Heart left ventricle (tissue), 16 donors: ENCODE measurements at regions not wholly inside any gene's neighbourhood (a gene's known extent, or its start where the extent isn't known, plus 50 kb on each side); places are given as distances from the start of the nearest gene placed in this dataset.

Source experiments
- ATAC-seq, 4 donors: fragments of 200-7000 bp; cut with Tn5 transposase; one replicate each; pipeline ENCODE4 v1.9.1; 2020 to 2022; ENCODE audit warnings: moderate library complexity in 4 of 4, mild to moderate bottlenecking in 3 of 4, moderate number of reproducible peaks in 1 of 4
- DNase-seq, 5 donors: peaks; one replicate each; pipeline ENCODE4 v3.0.0-alpha.2; 2020
- H3K27ac ChIP-seq, 12 donors: fragments of 200-600 bp; sonication (generic) in 4 of 12; one replicate each; pipeline versions ENCODE4 v1.5.0 to v1.8.0; 2016 to 2022; ENCODE audit warnings: mild to moderate bottlenecking in 2 of 12
- H3K27me3 ChIP-seq, 9 donors: fragments of 200-600 bp; sonication (generic) in 2 of 9; one replicate each; pipeline versions ENCODE4 v1.5.1 to v1.8.0; 2016 to 2022; ENCODE audit warnings: mild to moderate bottlenecking in 3 of 9
- H3K36me3 ChIP-seq, 9 donors: fragments of 200-600 bp; sonication (generic) in 2 of 9; one replicate each; pipeline versions ENCODE4 v1.5.0 to v1.8.0; 2018 to 2022; ENCODE audit warnings: mild to moderate bottlenecking in 2 of 9
- H3K4me1 ChIP-seq, 12 donors: fragments of 200-600 bp; sonication (generic) in 4 of 12; one replicate each; pipeline versions ENCODE4 v1.5.0 to v1.8.0; 2016 to 2022; ENCODE audit warnings: mild to moderate bottlenecking in 3 of 12
- H3K4me3 ChIP-seq, 12 donors: fragments of 200-600 bp; sonication (generic) in 4 of 12; one replicate each; pipeline versions ENCODE4 v1.5.0 to v1.8.0; 2017 to 2022; ENCODE audit warnings: mild to moderate bottlenecking in 9 of 12, moderate library complexity in 4 of 12
- H3K9me3 ChIP-seq, 12 donors: fragments of 200-600 bp; sonication (generic) in 4 of 12; one replicate each; pipeline versions ENCODE4 v1.5.0 to v1.8.0; 2016 to 2022; ENCODE audit warnings: mild to moderate bottlenecking in 1 of 12
- POLR2A ChIP-seq, 2 donors: fragments of 450-650 bp; IDR thresholded peaks; one replicate each; pipeline ENCODE4 v1.6.1; 2017; ENCODE audit warnings: antibody characterized with exemption in 2 of 2, mild to moderate bottlenecking in 2 of 2, moderate library complexity in 2 of 2
- WGBS, 4 donors: extraction: QIAGEN DNeasy Blood & Tissue Kit in 2 of 4; methylation state at CpG; one replicate each; pipeline versions ENCODE4 v1.1.5 to v1.1.7; 2013 to 2018; 5-methylcytosine and 5-hydroxymethylcytosine counted together
- intact Hi-C, 10 donors: fragments of 100-400 bp; cut with DNase I; formaldehyde crosslinking; loops; one replicate each; pipeline versions ENCODE4 v1.11.1 to v1.14.2; 2022
- TF ChIP-seq, protein P1 (sequence below), 12 donors: fragments of 200-600 bp; sonication (generic) in 4 of 12; IDR thresholded peaks; one replicate each; pipeline versions ENCODE4 v1.5.0 to v1.8.0; 2018 to 2022; ENCODE audit warnings: antibody characterized with exemption in 12 of 12, mild to moderate bottlenecking in 5 of 12
- donor health status: ischemic (EF 13 %, LVEDD 7.1; RV severe dilation, severe dysfunction).
- donor health status: healthy with polysubstance abuse.
- donor health status: DM: no; HTN: yes; CAD: no.
- donor health status: DM: no; HTN: no; CAD: no.
- donor health status: ischemic (EF 25% LVEDD 6.9; RV normal size, moderate dysfunction).
- donor health status: ischemic (EF 25% LVEDD 5.7; RV mildly dilated, moderate dysfunction).
- donor health status: healthy.
- donor health status: DM: yes; HTN: yes; CAD: no.
- donor health status: ischemic (EF 35%, LVEDD 5.7; RV mildly dilated, moderate dysfunction).
- donor health status: nonischemic (EF 11% LVEDD 7.7; RV severe dilation, severe dysfunction).
- donor health status: DM: yes; HTN: yes; CAD: no.
- donor health status: PGD.
- donor health status: ischemic (EF 29% LVEDD 5.4; RV normal size, mild dysfunction).
- donor health status: nonischemic (EF 23%, LVEDD 6.1; RV moderate dilation, normal function).

DNA sequence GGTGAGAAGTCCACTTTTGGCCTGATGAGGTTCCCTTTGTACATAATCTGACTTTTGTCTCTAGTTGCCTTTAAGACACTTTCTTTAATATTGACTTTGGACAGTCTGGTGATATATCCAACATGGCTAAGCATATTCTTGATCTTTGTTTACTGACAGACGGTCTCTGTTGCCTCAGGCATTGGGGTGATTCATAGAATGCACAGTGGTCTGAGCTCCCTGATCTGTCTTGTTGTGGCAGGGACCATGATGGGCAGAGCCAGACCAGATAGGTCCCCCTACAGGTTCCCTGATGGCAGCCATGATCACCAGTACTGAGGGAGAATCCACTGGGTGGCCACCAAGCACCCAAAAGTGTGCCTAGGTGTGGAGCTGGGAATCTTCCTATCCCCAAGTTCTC, 678.1 kb downstream of the MCTP2 start:
- no peak for TF ChIP-seq POLR2A (IDR thresholded peaks at IDR 0.05)
- TF ChIP-seq, protein P1, sequence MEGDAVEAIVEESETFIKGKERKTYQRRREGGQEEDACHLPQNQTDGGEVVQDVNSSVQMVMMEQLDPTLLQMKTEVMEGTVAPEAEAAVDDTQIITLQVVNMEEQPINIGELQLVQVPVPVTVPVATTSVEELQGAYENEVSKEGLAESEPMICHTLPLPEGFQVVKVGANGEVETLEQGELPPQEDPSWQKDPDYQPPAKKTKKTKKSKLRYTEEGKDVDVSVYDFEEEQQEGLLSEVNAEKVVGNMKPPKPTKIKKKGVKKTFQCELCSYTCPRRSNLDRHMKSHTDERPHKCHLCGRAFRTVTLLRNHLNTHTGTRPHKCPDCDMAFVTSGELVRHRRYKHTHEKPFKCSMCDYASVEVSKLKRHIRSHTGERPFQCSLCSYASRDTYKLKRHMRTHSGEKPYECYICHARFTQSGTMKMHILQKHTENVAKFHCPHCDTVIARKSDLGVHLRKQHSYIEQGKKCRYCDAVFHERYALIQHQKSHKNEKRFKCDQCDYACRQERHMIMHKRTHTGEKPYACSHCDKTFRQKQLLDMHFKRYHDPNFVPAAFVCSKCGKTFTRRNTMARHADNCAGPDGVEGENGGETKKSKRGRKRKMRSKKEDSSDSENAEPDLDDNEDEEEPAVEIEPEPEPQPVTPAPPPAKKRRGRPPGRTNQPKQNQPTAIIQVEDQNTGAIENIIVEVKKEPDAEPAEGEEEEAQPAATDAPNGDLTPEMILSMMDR (IDR thresholded peaks at IDR 0.05): no peak
- no peak overlapping the region for H3K4me3 ChIP-seq
- H3K27ac ChIP-seq: no peak overlapping the region
- 86 to 95% (median 87%) methylated on average over 1 of the region's 1 CpG for WGBS, 4 donors
- no peaks in the 10 kb centered on the region for H3K27me3 ChIP-seq
- peaks cover 0 to 50% (median 3%) of the 10 kb centered on the region in 12 donors for H3K9me3 ChIP-seq
- DNase-seq (no peak), ATAC-seq (no peak)
- peaks cover 0 to 3% (median 0%) of the 10 kb centered on the region in 12 donors for H3K4me1 ChIP-seq
- intact Hi-C loops: no loop called here
- H3K36me3 ChIP-seq: no peaks in the 10 kb centered on the region

DNA sequence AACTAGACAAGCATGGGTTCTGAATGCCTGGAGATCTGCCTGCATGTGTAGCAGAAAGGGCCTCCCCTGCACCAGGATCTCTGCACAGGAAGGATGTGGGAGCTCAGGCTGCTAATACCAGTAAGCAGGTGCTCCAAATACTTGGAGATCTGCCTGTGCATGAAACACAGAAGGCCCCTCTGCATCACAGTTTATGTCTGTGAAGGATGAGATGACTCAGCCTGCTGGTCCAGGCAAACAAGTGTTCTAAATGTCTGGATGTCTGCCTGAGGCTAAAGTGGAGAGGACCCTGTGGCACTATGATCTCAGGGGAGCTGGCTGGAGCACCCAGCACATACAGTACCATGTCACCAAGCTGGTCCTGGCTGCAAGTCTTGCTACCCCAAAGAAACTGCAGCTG, 678.8 kb downstream of the MCTP2 start:
- intact Hi-C loops: no loop called here
- H3K9me3 ChIP-seq: peaks cover 0 to 50% (median 3%) of the 10 kb centered on the region in 12 donors

DNA sequence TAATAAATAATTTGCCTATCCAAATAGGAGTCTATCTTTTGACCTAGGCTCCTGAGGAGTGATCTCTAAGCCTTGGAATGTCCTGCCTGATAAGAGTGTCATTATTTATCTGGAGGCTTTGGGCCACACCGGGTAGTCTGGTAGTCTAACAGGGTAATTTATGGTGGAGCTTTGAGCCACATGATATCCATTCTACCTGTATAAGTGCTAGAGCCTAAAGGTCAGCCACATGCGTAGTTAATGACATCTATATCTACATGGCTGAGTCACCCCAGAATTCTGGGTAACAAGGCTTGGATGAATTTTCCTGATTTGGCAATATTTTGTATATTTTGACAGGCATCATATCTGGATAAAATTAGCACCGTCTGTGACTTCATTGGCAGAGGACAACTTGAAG, 681.4 kb downstream of the MCTP2 start:
- 59 to 76% (median 70%) methylated on average over 3 of the region's 3 CpGs for WGBS, 4 donors
- intact Hi-C loops: no loop called here
- no peak for DNase-seq
- ATAC-seq: no peak
- Histone ChIP-seq H3K27me3 (no peaks in the 10 kb centered on the region), H3K9me3 (peaks cover 0 to 40% (median 3%) of the 10 kb centered on the region in 12 donors), H3K27ac (no peak overlapping the region), H3K4me1 (peaks cover 0 to 4% (median 0%) of the 10 kb centered on the region in 12 donors), H3K4me3 (no peak overlapping the region), H3K36me3 (no peaks in the 10 kb centered on the region)
- no peak for TF ChIP-seq POLR2A (IDR thresholded peaks at IDR 0.05)
- TF ChIP-seq, protein P1 (IDR thresholded peaks at IDR 0.05): no peak

More for the DNA sequence above, 678.8 kb downstream of the MCTP2 start:
- H3K4me3 ChIP-seq: no peak overlapping the region
- H3K27ac ChIP-seq: no peak overlapping the region
- H3K27me3 ChIP-seq: no peaks in the 10 kb centered on the region
- H3K4me1 ChIP-seq: peaks cover 0 to 4% (median 0%) of the 10 kb centered on the region in 12 donors
- TF ChIP-seq, protein P1 (IDR thresholded peaks at IDR 0.05): no peak
- TF ChIP-seq POLR2A (IDR thresholded peaks at IDR 0.05): no peak
- no peak for ATAC-seq
- no peaks in the 10 kb centered on the region for H3K36me3 ChIP-seq
- DNase-seq: no peak

DNA sequence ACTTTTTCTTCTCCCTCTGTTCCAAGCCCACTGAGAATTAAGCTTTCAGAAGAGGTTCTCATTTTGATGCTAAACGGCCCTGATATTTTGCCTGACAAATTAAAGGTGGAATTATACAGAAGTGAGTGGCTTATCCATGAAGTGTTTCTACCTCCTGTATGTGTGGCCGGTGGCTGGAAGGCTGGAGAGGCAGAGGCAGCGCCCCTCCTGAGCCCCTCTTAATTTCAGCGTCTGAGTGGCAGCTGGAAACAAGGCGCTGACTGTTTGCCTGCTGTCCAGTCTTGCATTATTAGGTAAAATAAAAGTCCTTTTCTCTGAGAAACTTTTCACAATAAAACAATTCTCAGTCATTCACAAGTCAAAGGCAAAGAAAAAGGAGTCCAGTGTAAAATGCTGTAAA, 685.7 kb downstream of the MCTP2 start:
- 56 to 62% (median 60%) methylated on average over 5 of the region's 5 CpGs for WGBS, 4 donors
- Histone ChIP-seq H3K9me3 (peaks cover 0 to 19% (median 3%) of the 10 kb centered on the region in 12 donors), H3K27ac (no peak overlapping the region), H3K27me3 (no peaks in the 10 kb centered on the region), H3K36me3 (no peaks in the 10 kb centered on the region), H3K4me3 (no peak overlapping the region), H3K4me1 (peaks cover 0 to 4% (median 0%) of the 10 kb centered on the region in 12 donors)
- ATAC-seq (no peak), DNase-seq (no peak)
- TF ChIP-seq, protein P1 (IDR thresholded peaks at IDR 0.05): no peak
- no peak for TF ChIP-seq POLR2A (IDR thresholded peaks at IDR 0.05)
- intact Hi-C loops: no loop called here
